HG03460 (cell line): ENCODE measurements at regions not wholly inside any gene's neighbourhood (a gene's known extent, or its start where the extent isn't known, plus 50 kb on each side); places are given as distances from the start of the nearest gene placed in this dataset.

Experiments used
- ATAC-seq: cut with Tn5 transposase; IDR thresholded peaks from one replicate; pipeline ENCODE4 v1.9.1; 2021; ENCODE audit not compliant: unreplicated experiment

- no peak for ATAC-seq
Measured at GRCh38 chr2:4356109-4356508, 652.7 kb downstream of the DCDC2C start.

GRCh38 chr2:4356541-4356940 lies 653.2 kb downstream of the DCDC2C start:
- ATAC-seq, result no peak

- no peak for ATAC-seq
Measured at GRCh38 chr2:4357121-4357520, 653.7 kb downstream of the DCDC2C start.

GRCh38 chr2:4358837-4359236 lies 655.5 kb downstream of the DCDC2C start:
- ATAC-seq, result no peak

- ATAC-seq, result no peak
Measured at GRCh38 chr2:4368907-4369306, 665.5 kb downstream of the DCDC2C start.

GRCh38 chr2:4369826-4370419 lies 666.5 kb downstream of the DCDC2C start:
- no peak for ATAC-seq

GRCh38 chr2:4370422-4371090 lies 667.2 kb downstream of the DCDC2C start:
- ATAC-seq, result no peak

- ATAC-seq, result no peak
Measured at GRCh38 chr2:4381049-4381448, 677.7 kb downstream of the DCDC2C start.

- ATAC-seq, result no peak
Measured at GRCh38 chr2:4381773-4382172, 678.4 kb downstream of the DCDC2C start.

- ATAC-seq, result no peak
Measured at GRCh38 chr2:4391013-4391412, 687.6 kb downstream of the DCDC2C start.

GRCh38 chr2:4404363-4404762 lies 701.0 kb downstream of the DCDC2C start:
- no peak for ATAC-seq

- ATAC-seq, result no peak
Measured at GRCh38 chr2:4408321-4408720, 704.9 kb downstream of the DCDC2C start.

GRCh38 chr2:4412637-4413187 lies 709.3 kb downstream of the DCDC2C start:
- no peak for ATAC-seq

- no peak for ATAC-seq
Measured at GRCh38 chr2:4415171-4415570, 711.8 kb downstream of the DCDC2C start.

- no peak for ATAC-seq
Measured at GRCh38 chr2:4415810-4416413, 712.5 kb downstream of the DCDC2C start.

GRCh38 chr2:4416431-4416830 lies 713.1 kb downstream of the DCDC2C start:
- no peak for ATAC-seq

- no peak for ATAC-seq
Measured at GRCh38 chr2:4417771-4418170, 714.4 kb downstream of the DCDC2C start.

GRCh38 chr2:4420032-4420431 lies 716.7 kb downstream of the DCDC2C start:
- no peak for ATAC-seq

GRCh38 chr2:4424153-4424552 lies 720.8 kb downstream of the DCDC2C start:
- ATAC-seq, result no peak

- no peak for ATAC-seq
Measured at GRCh38 chr2:4427083-4427482, 723.7 kb downstream of the DCDC2C start.

GRCh38 chr2:4445821-4446220 lies 742.4 kb downstream of the DCDC2C start:
- ATAC-seq, result no peak

GRCh38 chr2:4454907-4455306 lies 751.5 kb downstream of the DCDC2C start:
- no peak for ATAC-seq
